ENCODE measurements at regions not wholly inside any gene's neighbourhood (a gene's known extent, or its start where the extent isn't known, plus 50 kb on each side); places are given as distances from the start of the nearest gene placed in this dataset.

DNA sequence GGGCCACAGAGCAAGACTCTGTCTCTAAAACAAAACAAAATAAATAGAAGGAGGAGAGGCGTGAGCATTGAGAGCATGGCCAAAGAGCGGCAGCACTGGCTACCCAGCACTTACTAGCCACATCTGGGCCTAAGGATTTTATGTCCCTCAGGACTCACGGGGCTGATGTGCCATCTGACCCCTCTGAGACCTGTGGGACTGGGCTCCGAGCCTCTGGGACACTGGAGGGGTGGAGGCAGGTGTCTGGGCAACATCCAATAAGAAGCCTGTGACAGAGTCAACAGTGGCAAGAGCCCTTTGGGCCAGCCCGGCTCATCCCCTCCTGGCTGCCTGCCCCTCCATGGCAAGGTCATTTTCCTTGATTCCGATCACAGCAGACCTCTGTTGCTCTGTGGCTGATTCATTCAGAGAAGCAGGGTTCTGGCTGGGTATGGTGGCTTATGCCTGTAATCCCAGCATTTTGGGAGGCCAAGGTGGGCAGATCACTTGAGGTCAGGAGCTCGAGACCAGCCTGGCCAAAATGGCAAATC, 60.7 kb downstream of the RRM2 start:
- H3K27ac ChIP-seq = no peak overlapping the region
- no peaks in the 10 kb centered on the region for H3K9me3 ChIP-seq
- no peaks in the 10 kb centered on the region for H3K36me3 ChIP-seq
- H3K27me3 ChIP-seq = no peaks in the 10 kb centered on the region
- no peak for DNase-seq (ENCODE audit: low spot score in 2 of 2)
- TF ChIP-seq, protein P1, sequence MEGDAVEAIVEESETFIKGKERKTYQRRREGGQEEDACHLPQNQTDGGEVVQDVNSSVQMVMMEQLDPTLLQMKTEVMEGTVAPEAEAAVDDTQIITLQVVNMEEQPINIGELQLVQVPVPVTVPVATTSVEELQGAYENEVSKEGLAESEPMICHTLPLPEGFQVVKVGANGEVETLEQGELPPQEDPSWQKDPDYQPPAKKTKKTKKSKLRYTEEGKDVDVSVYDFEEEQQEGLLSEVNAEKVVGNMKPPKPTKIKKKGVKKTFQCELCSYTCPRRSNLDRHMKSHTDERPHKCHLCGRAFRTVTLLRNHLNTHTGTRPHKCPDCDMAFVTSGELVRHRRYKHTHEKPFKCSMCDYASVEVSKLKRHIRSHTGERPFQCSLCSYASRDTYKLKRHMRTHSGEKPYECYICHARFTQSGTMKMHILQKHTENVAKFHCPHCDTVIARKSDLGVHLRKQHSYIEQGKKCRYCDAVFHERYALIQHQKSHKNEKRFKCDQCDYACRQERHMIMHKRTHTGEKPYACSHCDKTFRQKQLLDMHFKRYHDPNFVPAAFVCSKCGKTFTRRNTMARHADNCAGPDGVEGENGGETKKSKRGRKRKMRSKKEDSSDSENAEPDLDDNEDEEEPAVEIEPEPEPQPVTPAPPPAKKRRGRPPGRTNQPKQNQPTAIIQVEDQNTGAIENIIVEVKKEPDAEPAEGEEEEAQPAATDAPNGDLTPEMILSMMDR (IDR thresholded peaks at IDR 0.05) = no peak
- no peak for TF ChIP-seq POLR2A (IDR thresholded peaks at IDR 0.05)
- TF ChIP-seq EP300 (IDR thresholded peaks at IDR 0.05) = no peak
- TF ChIP-seq POLR2AphosphoS5 (IDR thresholded peaks at IDR 0.05) = no peak
- no peaks in the 10 kb centered on the region for H3K4me1 ChIP-seq
- 93% methylated on average over 7 of the region's 7 CpGs for WGBS
- H3K4me3 ChIP-seq = no peak overlapping the region

DNA sequence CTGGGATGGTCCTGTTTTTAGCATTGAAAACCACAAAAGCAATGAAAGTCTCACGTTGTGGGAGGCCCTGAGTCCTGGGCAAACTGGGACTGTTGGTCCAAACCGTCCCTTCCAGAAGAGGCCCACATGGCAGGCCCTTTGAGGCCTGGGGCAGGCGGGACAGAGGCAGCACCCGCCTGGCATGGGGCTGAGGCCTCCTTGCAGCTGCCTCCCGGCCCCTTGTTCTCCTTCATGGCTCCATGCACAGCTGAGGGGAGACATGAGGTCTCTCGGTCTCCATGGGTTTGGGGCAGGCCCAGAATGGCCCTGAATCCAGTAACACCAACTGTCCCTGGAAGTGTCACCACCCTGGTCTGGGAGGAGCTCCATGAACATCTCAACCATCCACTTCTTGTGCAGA, 61.9 kb downstream of the RRM2 start:
- H3K9me3 ChIP-seq = no peaks in the 10 kb centered on the region
- no peak overlapping the region for H3K27ac ChIP-seq
- TF ChIP-seq POLR2AphosphoS5 (IDR thresholded peaks at IDR 0.05) (no peak), EP300 (IDR thresholded peaks at IDR 0.05) (no peak), POLR2A (IDR thresholded peaks at IDR 0.05) (no peak)
- TF ChIP-seq, protein P1 (IDR thresholded peaks at IDR 0.05) = no peak
- DNase-seq (ENCODE audit: low spot score in 2 of 2) = no peak
- WGBS = 77% methylated on average over 6 of the region's 6 CpGs
- H3K4me1 ChIP-seq = no peaks in the 10 kb centered on the region
- H3K27me3 ChIP-seq = no peaks in the 10 kb centered on the region
- H3K4me3 ChIP-seq = no peak overlapping the region
- no peaks in the 10 kb centered on the region for H3K36me3 ChIP-seq

DNA sequence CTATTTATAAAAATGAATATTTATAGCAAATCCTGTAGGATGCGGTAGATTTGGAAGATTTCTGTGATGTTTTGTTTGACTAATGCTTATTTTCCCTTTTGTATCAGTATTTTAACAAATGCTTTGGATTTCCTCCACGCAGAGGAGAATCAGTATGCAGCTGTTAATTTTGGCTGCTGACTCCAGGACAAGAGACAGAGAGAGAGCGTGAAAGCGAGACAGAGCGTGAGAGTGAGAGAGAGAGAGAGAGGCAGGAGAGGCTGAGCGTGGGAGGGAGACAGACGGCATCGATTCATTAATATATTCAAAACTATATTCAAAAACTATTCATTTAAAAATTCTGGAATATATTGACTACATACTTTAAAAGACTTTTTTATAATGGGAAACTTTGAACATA, 62.5 kb downstream of the RRM2 start:
- TF ChIP-seq EP300 (IDR thresholded peaks at IDR 0.05) = no peak
- TF ChIP-seq POLR2A (IDR thresholded peaks at IDR 0.05) = no peak
- TF ChIP-seq, protein P1 (IDR thresholded peaks at IDR 0.05) = no peak
- H3K4me1 ChIP-seq = no peaks in the 10 kb centered on the region
- DNase-seq (ENCODE audit: low spot score in 2 of 2) = no peak
- H3K36me3 ChIP-seq = no peaks in the 10 kb centered on the region
- H3K27ac ChIP-seq = no peak overlapping the region
- no peak overlapping the region for H3K4me3 ChIP-seq
- 41% methylated on average over 8 of the region's 8 CpGs for WGBS
- no peaks in the 10 kb centered on the region for H3K27me3 ChIP-seq
- no peaks in the 10 kb centered on the region for H3K9me3 ChIP-seq

DNA sequence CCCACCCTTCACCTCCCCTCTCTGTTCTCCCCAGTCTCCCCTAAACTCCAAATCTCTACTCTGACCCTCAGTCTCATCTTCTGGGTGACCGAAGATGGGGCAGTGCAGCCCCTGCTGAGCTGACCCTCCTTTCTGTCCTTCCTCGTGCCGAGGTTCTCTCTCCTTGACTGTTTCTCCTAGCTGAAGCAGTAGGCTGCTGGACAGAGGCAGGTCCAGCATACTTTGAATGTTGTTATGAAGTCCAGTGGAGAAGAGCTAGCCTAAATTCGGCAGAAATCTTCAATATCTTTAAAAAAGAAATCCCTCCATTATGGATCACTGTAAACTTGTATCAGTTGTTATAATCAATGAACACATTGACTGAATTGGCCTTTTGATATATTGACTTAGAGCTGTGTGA, 63.2 kb downstream of the RRM2 start:
- Histone ChIP-seq H3K36me3 (no peaks in the 10 kb centered on the region), H3K4me1 (no peaks in the 10 kb centered on the region), H3K4me3 (no peak overlapping the region), H3K9me3 (no peaks in the 10 kb centered on the region), H3K27ac (no peak overlapping the region), H3K27me3 (no peaks in the 10 kb centered on the region)
- 93% methylated on average over 4 of the region's 4 CpGs for WGBS
- no peak for DNase-seq (ENCODE audit: low spot score in 2 of 2)
- TF ChIP-seq POLR2A (IDR thresholded peaks at IDR 0.05) (no peak), POLR2AphosphoS5 (IDR thresholded peaks at IDR 0.05) (no peak), EP300 (IDR thresholded peaks at IDR 0.05) (no peak)
- TF ChIP-seq, protein P1 (IDR thresholded peaks at IDR 0.05) = no peak

DNA sequence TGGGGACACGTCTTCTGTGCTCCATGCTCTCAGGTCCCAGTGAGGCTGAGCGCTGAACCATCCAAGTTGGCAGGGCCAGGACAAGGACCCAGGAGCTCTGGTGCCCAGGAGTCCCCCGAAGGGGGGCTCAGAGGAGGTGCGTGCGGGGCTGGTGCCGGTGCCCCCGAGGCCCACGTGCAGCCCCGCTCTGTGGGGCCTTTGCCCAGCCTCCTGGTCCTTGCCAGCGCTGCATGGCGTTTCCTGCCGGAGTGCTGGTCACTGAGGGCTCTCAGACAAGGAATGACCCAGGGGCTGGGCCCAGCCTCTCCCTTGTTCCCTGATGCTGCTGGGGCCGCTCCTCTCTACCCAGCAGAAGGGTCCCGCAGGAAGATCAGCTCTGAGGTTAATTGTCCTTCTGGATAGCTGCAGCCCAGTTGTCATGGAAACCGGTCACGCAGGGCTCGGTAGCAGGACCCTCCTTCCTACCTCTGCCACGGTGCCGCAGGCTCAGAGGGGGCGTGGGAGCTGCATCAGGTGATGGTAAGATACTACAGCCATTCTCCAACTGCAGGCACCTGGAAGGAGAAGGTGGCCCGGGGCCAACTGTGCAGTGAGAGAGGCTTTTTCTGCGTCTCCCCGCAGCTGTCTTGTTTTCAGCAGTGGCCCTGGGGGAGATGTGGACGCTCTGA, 64.5 kb downstream of the RRM2 start:
- no peak for DNase-seq (ENCODE audit: low spot score in 2 of 2)
- Histone ChIP-seq H3K27me3 (no peaks in the 10 kb centered on the region), H3K4me1 (no peaks in the 10 kb centered on the region), H3K27ac (no peak overlapping the region), H3K36me3 (no peaks in the 10 kb centered on the region), H3K9me3 (no peaks in the 10 kb centered on the region), H3K4me3 (no peak overlapping the region)
- no peak for TF ChIP-seq EP300 (IDR thresholded peaks at IDR 0.05)
- TF ChIP-seq, protein P1 (IDR thresholded peaks at IDR 0.05) = no peak
- no peak for TF ChIP-seq POLR2A (IDR thresholded peaks at IDR 0.05)
- TF ChIP-seq POLR2AphosphoS5 (IDR thresholded peaks at IDR 0.05) = no peak
- WGBS = 87% methylated on average over 9 of the region's 24 CpGs
